GM23248 (cell line): ENCODE measurements at regions not wholly inside any gene's neighbourhood (a gene's known extent, or its start where the extent isn't known, plus 50 kb on each side); places are given as distances from the start of the nearest gene placed in this dataset.
A peak's percentile ranks its signal among the peaks of the same experiment; 100 is the strongest.
"Not testable (repeated sequence)": the region's sequence is repeated elsewhere in the genome, so short reads cannot be mapped to it uniquely, and the experiment has no call there.

Source experiments
- DNase-seq: peaks from one replicate; pipeline ENCODE4 v3.0.0-alpha.2; 2015
- H2AFZ ChIP-seq: fragments of 200-600 bp; sonication (generic); 2 replicates; pipeline ENCODE4 v1.6.1; 2016; ENCODE audit warnings: antibody characterized with exemption
- H3F3A ChIP-seq: fragments of 200-600 bp; sonication (generic); 2 replicates; pipeline ENCODE4 v1.6.1; 2016; ENCODE audit warnings: mild to moderate bottlenecking, antibody characterized with exemption, mixed run types; ENCODE audit not compliant: insufficient read depth
- H3K27ac ChIP-seq: fragments of 200-600 bp; sonication (generic); 2 replicates; pipeline ENCODE4 v1.5.1; 2016; ENCODE audit warnings: mild to moderate bottlenecking
- H3K27me3 ChIP-seq: fragments of 200-600 bp; sonication (generic); replicated peaks from 2 replicates; pipeline ENCODE4 v1.6.1; 2016; ENCODE audit warnings: mild to moderate bottlenecking; ENCODE audit not compliant: insufficient read depth
- H3K36me3 ChIP-seq: fragments of 200-600 bp; sonication (generic); 2 replicates; pipeline ENCODE4 v1.6.1; 2016; ENCODE audit warnings: low read depth, mild to moderate bottlenecking
- H3K4me1 ChIP-seq: fragments of 200-600 bp; sonication (generic); 2 replicates; pipeline ENCODE4 v1.6.1; 2016; ENCODE audit warnings: mild to moderate bottlenecking; ENCODE audit not compliant: insufficient read depth
- H3K4me2 ChIP-seq: fragments of 200-600 bp; sonication (generic); one replicate; pipeline ENCODE4 v1.6.1; 2016; ENCODE audit warnings: mild to moderate bottlenecking; ENCODE audit not compliant: unreplicated experiment
- H3K4me3 ChIP-seq: fragments of 200-600 bp; sonication (generic); 2 replicates; pipeline ENCODE4 v1.5.1; 2016; ENCODE audit warnings: mild to moderate bottlenecking
- H3K79me2 ChIP-seq: fragments of 200-600 bp; sonication (generic); 2 replicates; pipeline ENCODE4 v1.6.1; 2016; ENCODE audit warnings: mild to moderate bottlenecking; ENCODE audit not compliant: insufficient read depth
- H3K9ac ChIP-seq: fragments of 200-600 bp; sonication (generic); 2 replicates; pipeline ENCODE4 v1.6.1; 2016; ENCODE audit warnings: mild to moderate bottlenecking
- H3K9me2 ChIP-seq: fragments of 200-600 bp; sonication (generic); 2 replicates; pipeline ENCODE4 v1.6.1; 2016; ENCODE audit warnings: mixed run types, mild to moderate bottlenecking, moderate library complexity; ENCODE audit not compliant: insufficient read depth
- H3K9me3 ChIP-seq: fragments of 200-600 bp; sonication (generic); one replicate; pipeline ENCODE4 v1.6.1; 2017; ENCODE audit warnings: low read depth
- H4K20me1 ChIP-seq: fragments of 200-600 bp; sonication (generic); 2 replicates; pipeline ENCODE4 v1.6.0; 2016; ENCODE audit not compliant: insufficient read depth
- WGBS, 2 experiments: methylation state at CpG; one replicate each; pipeline ENCODE4 v1.1.6; 2015 to 2017; ENCODE audit warnings: low lambda C conversion rate in 2 of 2, low coverage in 1 of 2; ENCODE audit errors: missing lambda C conversion rate in 2 of 2; 5-methylcytosine and 5-hydroxymethylcytosine counted together
- in situ Hi-C: fragments of 300-500 bp; cut with MboI; formaldehyde crosslinking; loops from 2 replicates; pipeline ENCODE4 v1.15.0; 2020

- in situ Hi-C loops, H3K9me2 ChIP-seq, H3K4me2 ChIP-seq, H3K9me3 ChIP-seq, H3K36me3 ChIP-seq, H3K27me3 ChIP-seq, H3K79me2 ChIP-seq, H3F3A ChIP-seq, H3K4me3 ChIP-seq, H4K20me1 ChIP-seq: not testable (repeated sequence)
- peak overlapping the region; percentile 75 for H3K27ac ChIP-seq
- H3K4me1 ChIP-seq = peaks cover 14% of the 10 kb centered on the region
- peak overlapping the region; percentile 45; the same call in 1 of the 2 replicates for H2AFZ ChIP-seq
- peak; percentile 64 for DNase-seq
- peak overlapping the region; percentile 52 for H3K9ac ChIP-seq
- WGBS, 2 experiments = 21 to 29% methylated on average over 23 to 24 of the region's 25 CpGs
These were observed 194.8 kb downstream of the LAT start for GRCh38 chr16:29179401-29180205.

- H3K36me3 ChIP-seq, H3K79me2 ChIP-seq, H3K27me3 ChIP-seq, H2AFZ ChIP-seq, H3K9me2 ChIP-seq, H3K9me3 ChIP-seq, H4K20me1 ChIP-seq, H3F3A ChIP-seq, H3K4me2 ChIP-seq, in situ Hi-C loops, H3K4me3 ChIP-seq: not testable (repeated sequence)
- 30 to 32% methylated on average over 23 to 24 of the region's 24 CpGs for WGBS, 2 experiments
- DNase-seq = peak; percentile 50
- Histone ChIP-seq H3K27ac (peak overlapping the region; percentile 62), H3K9ac (peak overlapping the region; percentile 11; the same call in 1 of the 2 replicates), H3K4me1 (peaks cover 14% of the 10 kb centered on the region)
These were observed 193.3 kb downstream of the LAT start for GRCh38 chr16:29177888-29178726.

DNA sequence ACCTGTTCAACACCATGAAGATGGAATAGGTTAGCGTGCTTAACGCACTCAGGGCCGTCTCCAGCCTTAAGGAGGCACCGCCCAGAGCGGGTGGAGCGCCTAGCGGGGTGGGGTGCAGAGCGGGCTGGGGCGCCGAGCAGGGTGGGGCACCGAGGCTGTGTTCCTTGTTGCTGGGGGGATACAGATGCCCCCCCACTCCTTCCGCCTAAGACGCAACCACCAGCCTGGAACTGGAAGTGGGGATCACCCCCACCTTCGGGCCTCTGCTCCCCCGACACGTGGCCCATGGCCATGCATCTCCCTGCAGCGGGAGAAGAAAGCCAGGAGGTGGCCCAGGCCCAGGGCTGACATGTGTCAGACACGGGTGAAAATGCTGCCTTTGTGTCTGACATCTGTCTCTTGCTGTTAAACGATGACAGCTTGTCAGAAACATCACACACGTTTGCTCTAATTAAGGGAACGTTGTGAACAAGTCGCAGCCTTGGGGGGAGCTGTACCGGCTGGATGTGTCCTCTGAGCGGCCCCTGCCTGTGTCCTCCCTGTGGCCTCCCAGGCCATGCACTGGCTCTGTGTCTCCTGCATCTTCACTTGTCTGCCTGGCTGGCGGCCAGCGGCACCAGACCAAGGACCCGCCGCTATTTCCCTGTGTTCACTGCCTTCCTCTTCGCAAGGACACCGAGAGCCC is 192.5 kb downstream of the LAT start:
- H3K4me3 ChIP-seq, H3K9me2 ChIP-seq, H3K36me3 ChIP-seq, H3K27ac ChIP-seq, in situ Hi-C loops, DNase-seq, H4K20me1 ChIP-seq, H3K9ac ChIP-seq, H3K9me3 ChIP-seq, H2AFZ ChIP-seq, H3K79me2 ChIP-seq, H3F3A ChIP-seq, H3K4me2 ChIP-seq, H3K27me3 ChIP-seq: not testable (repeated sequence)
- peaks cover 14% of the 10 kb centered on the region for H3K4me1 ChIP-seq
- WGBS, 2 experiments = 23 to 26% methylated on average over 23 to 30 of the region's 30 CpGs

DNA sequence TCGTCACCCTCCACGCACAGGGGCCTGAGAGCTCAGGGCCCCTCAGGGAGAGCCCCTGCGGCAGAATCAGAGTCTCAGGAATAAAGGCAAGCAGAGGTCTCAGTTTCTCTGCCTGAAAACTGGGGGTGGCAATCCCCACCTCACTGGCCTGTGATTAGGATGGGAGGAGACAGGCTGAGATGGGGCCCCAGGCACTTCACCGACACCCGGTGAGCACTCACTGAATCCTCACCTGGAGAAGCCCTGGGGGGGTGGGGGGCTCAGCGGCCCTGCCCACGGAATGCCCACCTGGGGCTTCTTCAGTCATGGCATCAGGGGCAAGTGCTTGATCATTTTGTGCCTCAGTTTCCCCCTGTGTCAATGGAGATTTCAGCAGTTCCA is 192.0 kb downstream of the LAT start:
- H2AFZ ChIP-seq, H3K36me3 ChIP-seq, H3K9me3 ChIP-seq, H3K79me2 ChIP-seq, in situ Hi-C loops, H3F3A ChIP-seq, H3K4me3 ChIP-seq, H3K4me2 ChIP-seq, H3K9ac ChIP-seq, H3K27me3 ChIP-seq, H3K9me2 ChIP-seq, H4K20me1 ChIP-seq, DNase-seq, H3K27ac ChIP-seq: not testable (repeated sequence)
- 91 to 92% methylated on average over 7 of the region's 7 CpGs for WGBS, 2 experiments
- peaks cover 14% of the 10 kb centered on the region for H3K4me1 ChIP-seq

- H3F3A ChIP-seq, H3K4me2 ChIP-seq, H3K9me2 ChIP-seq, H3K27ac ChIP-seq, H3K9me3 ChIP-seq, DNase-seq, H2AFZ ChIP-seq, in situ Hi-C loops, H3K27me3 ChIP-seq, H3K79me2 ChIP-seq, H3K4me3 ChIP-seq, H4K20me1 ChIP-seq, H3K9ac ChIP-seq, H3K36me3 ChIP-seq: not testable (repeated sequence)
- WGBS, 2 experiments = 95 to 96% methylated on average over 7 of the region's 7 CpGs
- peaks cover 14% of the 10 kb centered on the region for H3K4me1 ChIP-seq
These were observed 191.3 kb downstream of the LAT start for GRCh38 chr16:29176154-29176470.

DNA sequence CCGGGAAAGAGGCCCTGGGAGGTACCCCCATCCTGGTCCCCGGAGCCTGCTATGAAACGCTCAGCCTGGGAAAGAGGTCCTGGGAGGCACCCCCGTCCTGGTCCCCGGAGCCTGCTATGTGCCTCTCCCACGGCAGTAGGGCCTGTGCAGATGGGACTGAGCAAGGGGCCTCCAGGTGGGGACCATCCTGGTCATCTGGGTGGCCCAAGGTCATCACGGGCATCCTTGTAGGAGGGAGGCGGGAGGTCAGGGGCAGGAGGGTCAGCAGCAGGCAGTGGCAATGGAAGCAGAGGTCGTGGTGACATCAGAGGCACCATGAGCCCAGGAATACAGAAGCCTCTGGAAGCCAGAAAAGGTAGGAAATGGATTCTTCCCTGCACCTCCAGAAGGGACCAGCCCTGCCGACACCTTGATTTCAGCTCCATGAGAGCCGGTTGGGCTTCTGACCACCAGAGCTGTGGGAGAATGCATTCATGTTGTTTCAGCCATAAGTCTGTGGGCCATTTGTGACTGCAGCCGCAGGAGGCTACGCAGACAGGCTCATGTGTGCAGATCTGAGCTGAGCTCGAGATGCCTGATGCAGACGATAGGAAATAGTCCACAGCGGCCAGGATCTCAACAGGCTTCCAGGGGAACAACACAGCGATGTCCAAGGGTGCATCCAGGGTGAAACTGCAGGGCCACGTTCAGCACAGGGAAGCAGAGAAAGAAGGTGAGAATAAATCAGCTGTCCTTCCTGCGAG is 190.7 kb downstream of the LAT start:
- H2AFZ ChIP-seq, H3K4me3 ChIP-seq, H3K9me3 ChIP-seq, in situ Hi-C loops, H3K4me2 ChIP-seq, H3F3A ChIP-seq, H3K9me2 ChIP-seq, H3K36me3 ChIP-seq, H3K27me3 ChIP-seq, H3K9ac ChIP-seq, H4K20me1 ChIP-seq, H3K79me2 ChIP-seq, DNase-seq, H3K27ac ChIP-seq: not testable (repeated sequence)
- WGBS, 2 experiments = 89 to 92% methylated on average over 17 to 19 of the region's 19 CpGs
- peaks cover 14% of the 10 kb centered on the region for H3K4me1 ChIP-seq
